GM13977 (cell line): ENCODE measurements at regions not wholly inside any gene's neighbourhood (a gene's known extent, or its start where the extent isn't known, plus 50 kb on each side); places are given as distances from the start of the nearest gene placed in this dataset.
A peak's percentile ranks its signal among the peaks of the same experiment; 100 is the strongest.

Experiments used
- DNase-seq: peaks from one replicate; pipeline ENCODE4 v3.0.0; 2012; ENCODE audit warnings: low spot score
- in situ Hi-C: fragments of 300-500 bp; cut with MboI; formaldehyde crosslinking; loops from one replicate; pipeline ENCODE4 v1.12.0; 2022; ENCODE audit warnings: low sequenced_read_pairs, low pct_unique_long_range_greater_than_20kb, mixed read lengths, inconsistent platforms; ENCODE audit not compliant: unreplicated experiment
- TF ChIP-seq, protein P1 (sequence below): IDR thresholded peaks from 2 replicates; pipeline ENCODE4 v1.5.1; 2012; ENCODE audit warnings: mild to moderate bottlenecking, control low read depth; ENCODE audit not compliant: insufficient read depth; ENCODE audit errors: extremely low read depth, missing control alignments

DNA sequence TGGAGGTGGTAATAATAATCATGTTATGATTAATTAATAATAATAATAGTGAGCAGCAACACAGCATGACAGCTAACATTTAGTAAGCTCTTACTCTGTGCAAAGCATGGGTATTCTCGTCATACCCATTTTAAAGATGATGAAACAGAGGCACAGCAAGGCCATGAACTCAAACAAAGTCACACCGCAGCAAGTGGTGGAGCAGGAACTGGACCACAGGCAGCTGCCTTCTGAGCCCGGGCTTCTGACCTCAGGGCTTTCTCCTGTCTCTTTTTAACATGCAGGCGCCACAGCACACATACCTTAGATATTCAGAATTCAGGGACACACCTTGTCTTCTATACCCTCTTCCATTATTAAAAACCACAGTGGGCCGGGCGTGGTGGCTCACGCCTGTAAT lies 50.7 kb upstream of the SPATA12 start:
- in situ Hi-C loops, result loop anchor here (10.0 kb wide), 1 partner anchor 75 kb away; no protein-coding TSS in a partner anchor
- TF ChIP-seq, protein P1, sequence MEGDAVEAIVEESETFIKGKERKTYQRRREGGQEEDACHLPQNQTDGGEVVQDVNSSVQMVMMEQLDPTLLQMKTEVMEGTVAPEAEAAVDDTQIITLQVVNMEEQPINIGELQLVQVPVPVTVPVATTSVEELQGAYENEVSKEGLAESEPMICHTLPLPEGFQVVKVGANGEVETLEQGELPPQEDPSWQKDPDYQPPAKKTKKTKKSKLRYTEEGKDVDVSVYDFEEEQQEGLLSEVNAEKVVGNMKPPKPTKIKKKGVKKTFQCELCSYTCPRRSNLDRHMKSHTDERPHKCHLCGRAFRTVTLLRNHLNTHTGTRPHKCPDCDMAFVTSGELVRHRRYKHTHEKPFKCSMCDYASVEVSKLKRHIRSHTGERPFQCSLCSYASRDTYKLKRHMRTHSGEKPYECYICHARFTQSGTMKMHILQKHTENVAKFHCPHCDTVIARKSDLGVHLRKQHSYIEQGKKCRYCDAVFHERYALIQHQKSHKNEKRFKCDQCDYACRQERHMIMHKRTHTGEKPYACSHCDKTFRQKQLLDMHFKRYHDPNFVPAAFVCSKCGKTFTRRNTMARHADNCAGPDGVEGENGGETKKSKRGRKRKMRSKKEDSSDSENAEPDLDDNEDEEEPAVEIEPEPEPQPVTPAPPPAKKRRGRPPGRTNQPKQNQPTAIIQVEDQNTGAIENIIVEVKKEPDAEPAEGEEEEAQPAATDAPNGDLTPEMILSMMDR, result no peak
- DNase-seq, result no peak

DNA sequence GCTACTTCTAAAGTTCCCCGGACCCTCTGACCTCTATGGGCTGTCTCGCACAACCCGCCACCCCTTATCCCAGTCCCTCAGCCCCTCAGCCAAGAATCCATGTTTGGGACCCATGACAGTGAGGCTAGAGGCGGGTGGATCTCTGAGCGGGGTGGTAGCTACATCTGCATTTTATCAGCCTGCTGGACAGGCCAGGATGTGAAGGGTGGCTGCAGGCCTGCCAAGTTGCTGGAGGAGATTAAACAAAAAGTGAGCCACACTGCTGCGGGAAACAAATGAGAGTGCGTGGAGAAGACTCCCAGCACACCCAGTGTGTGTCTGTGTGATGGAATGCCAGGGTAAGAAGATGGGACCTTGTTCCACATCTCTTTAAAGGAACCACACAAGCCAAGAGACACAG lies 51.1 kb upstream of the SPATA12 start:
- TF ChIP-seq, protein P1, result no peak

GRCh38 chr3:57007521-57008460 lies 52.7 kb upstream of the SPATA12 start:
- TF ChIP-seq, protein P1, result no peak
- DNase-seq, result no peak
- in situ Hi-C loops, result no loop called here

More for the DNA sequence above, 51.1 kb upstream of the SPATA12 start:
- no peak for DNase-seq
- in situ Hi-C loops, result no loop called here

DNA sequence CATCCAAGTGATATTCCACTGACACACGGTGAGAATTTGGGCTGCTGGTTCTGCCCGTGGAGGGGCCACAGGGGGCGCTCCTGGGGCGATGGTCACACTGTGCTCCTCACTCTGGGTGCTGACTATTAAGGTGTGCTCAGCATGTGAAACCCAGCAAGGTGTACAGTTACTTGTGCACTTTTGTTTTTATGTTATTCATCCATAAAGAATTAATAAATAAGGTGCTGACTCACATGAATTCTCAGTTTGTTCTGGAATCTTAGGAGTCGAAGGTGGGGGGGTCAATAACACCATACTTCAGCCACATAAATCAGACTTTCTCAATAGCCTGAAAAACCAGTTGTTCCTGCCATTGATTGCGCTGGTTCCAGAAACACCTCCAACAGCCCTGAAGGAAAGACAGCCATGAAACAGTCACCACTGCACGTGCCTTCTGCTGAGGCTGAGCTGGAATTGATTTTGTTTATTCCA lies 53.5 kb upstream of the SPATA12 start:
- in situ Hi-C loops, result no loop called here
- TF ChIP-seq, protein P1, result peak; percentile 34
- DNase-seq, result no peak

DNA sequence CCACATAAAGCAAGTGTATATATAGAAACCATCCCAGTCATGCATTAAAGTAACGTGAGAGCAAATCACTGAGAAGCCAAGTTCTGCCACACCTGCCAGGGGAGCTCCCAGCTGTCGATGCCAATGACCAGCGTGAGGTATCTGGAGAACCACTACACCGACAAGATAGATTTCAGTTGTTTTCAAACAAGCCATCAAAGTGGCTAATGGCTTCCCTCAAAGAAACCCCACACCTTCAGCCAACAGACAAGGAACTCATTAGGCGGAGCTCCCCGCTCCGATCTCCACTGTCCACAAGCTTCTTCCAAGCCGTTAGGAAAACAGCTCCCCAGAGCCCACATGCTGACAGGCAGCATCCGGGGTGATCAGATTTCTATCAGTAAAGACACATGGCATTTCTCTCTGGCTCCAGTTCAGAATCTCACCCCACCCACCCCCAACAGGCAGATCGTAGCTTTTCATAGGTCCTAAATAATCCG lies 54.2 kb upstream of the SPATA12 start:
- TF ChIP-seq, protein P1, result no peak
- DNase-seq, result no peak
- in situ Hi-C loops, result no loop called here

- in situ Hi-C loops, result no loop called here
- no peak for DNase-seq
- TF ChIP-seq, protein P1, result no peak
Observed at GRCh38 chr3:57004229-57004628, 56.2 kb upstream of the SPATA12 start.
